SK-N-SH treated with all-trans-retinoic acid at 6 μM for 48 hours (cell line): ENCODE measurements at regions not wholly inside any gene's neighbourhood (a gene's known extent, or its start where the extent isn't known, plus 50 kb on each side); places are given as distances from the start of the nearest gene placed in this dataset.

ENCODE experiments used
- ATAC-seq: fragments of 200-7000 bp; cut with Tn5 transposase; 3 replicates; pipeline ENCODE4 v1.9.1; 2020; ENCODE audit warnings: mild to moderate bottlenecking, moderate library complexity
- CSDC2 ChIP-seq: fragments of 250-450 bp; sonication (Bioruptor Pico); IDR thresholded peaks from 2 replicates; pipeline ENCODE4 v1.5.0; 2020; ENCODE audit warnings: mild to moderate bottlenecking, moderate library complexity
- CSRNP3 ChIP-seq: fragments of 250-450 bp; sonication (Bioruptor Pico); IDR thresholded peaks from 2 replicates; pipeline ENCODE4 v1.5.1; 2021; ENCODE audit warnings: mild to moderate bottlenecking, moderate library complexity
- GLIS3 ChIP-seq: fragments of 250-450 bp; sonication (Bioruptor Pico); IDR thresholded peaks from 2 replicates; pipeline ENCODE4 v1.5.0; 2020; ENCODE audit warnings: mild to moderate bottlenecking, moderate library complexity
- ISL1 ChIP-seq: fragments of 250-450 bp; sonication (Bioruptor Pico); IDR thresholded peaks from 2 replicates; pipeline ENCODE4 v2.1.2; 2022; ENCODE audit warnings: mild to moderate bottlenecking, moderate library complexity
- OSR1 ChIP-seq: fragments of 250-450 bp; sonication (Bioruptor Pico); IDR thresholded peaks from 2 replicates; pipeline ENCODE4 v1.8.0; 2022; ENCODE audit warnings: moderate library complexity, mild to moderate bottlenecking, inconsistent platforms
- PATZ1 ChIP-seq: fragments of 250-450 bp; sonication (Bioruptor Pico); IDR thresholded peaks from 2 replicates; pipeline ENCODE4 v1.8.0; 2020; ENCODE audit warnings: mild to moderate bottlenecking, moderate library complexity, borderline replicate concordance
- PPARA ChIP-seq: fragments of 250-450 bp; sonication (Bioruptor Pico); IDR thresholded peaks from 2 replicates; pipeline ENCODE4 v1.5.0; 2020; ENCODE audit warnings: mild to moderate bottlenecking, borderline replicate concordance
- RARB ChIP-seq: fragments of 250-450 bp; sonication (Bioruptor Pico); IDR thresholded peaks from 2 replicates; pipeline ENCODE4 v1.8.0; 2021; ENCODE audit warnings: mild to moderate bottlenecking, moderate library complexity
- SNAI2 ChIP-seq: fragments of 250-450 bp; sonication (Bioruptor Pico); IDR thresholded peaks from 2 replicates; pipeline ENCODE4 v1.5.0; 2020; ENCODE audit warnings: mild to moderate bottlenecking, moderate library complexity
- TCF4 ChIP-seq: fragments of 250-450 bp; sonication (Bioruptor Pico); IDR thresholded peaks from 2 replicates; pipeline ENCODE4 v1.8.0; 2021; ENCODE audit warnings: mild to moderate bottlenecking, moderate library complexity, borderline replicate concordance
- TOX ChIP-seq: fragments of 250-450 bp; sonication (Bioruptor Pico); IDR thresholded peaks from 2 replicates; pipeline ENCODE4 v1.8.0; 2021; ENCODE audit warnings: mild to moderate bottlenecking, moderate library complexity, borderline replicate concordance
- TSHZ2 ChIP-seq: fragments of 250-450 bp; sonication (Bioruptor Pico); IDR thresholded peaks from 2 replicates; pipeline ENCODE4 v1.5.0; 2020; ENCODE audit warnings: mild to moderate bottlenecking, moderate library complexity
- ZFP3 ChIP-seq: fragments of 250-450 bp; sonication (Bioruptor Pico); IDR thresholded peaks from 2 replicates; pipeline ENCODE4 v1.5.0; 2020; ENCODE audit warnings: mild to moderate bottlenecking, moderate library complexity
- ZFP30 ChIP-seq: fragments of 450-650 bp; formaldehyde crosslinking; IDR thresholded peaks from 2 replicates; pipeline ENCODE4 v1.5.0; 2022; ENCODE audit warnings: mild to moderate bottlenecking, moderate library complexity
- ZNF565 ChIP-seq: fragments of 450-650 bp; formaldehyde crosslinking; conservative IDR thresholded peaks from 2 replicates; pipeline ENCODE4 v1.5.0; 2020; ENCODE audit warnings: low read depth, mild to moderate bottlenecking, moderate library complexity
- ZNF70 ChIP-seq: fragments of 450-650 bp; formaldehyde crosslinking; IDR thresholded peaks from 2 replicates; pipeline ENCODE4 v1.5.0; 2020; ENCODE audit warnings: mild to moderate bottlenecking, moderate library complexity

GRCh38 chr21:33971492-33972013, 55.9 kb upstream of the ATP5PO start:
- TF ChIP-seq TSHZ2 (CRISPR knock-in tag), result no peak

GRCh38 chr21:33969581-33969980, 54.0 kb upstream of the ATP5PO start:
- ATAC-seq, result no peak

More at GRCh38 chr21:33971492-33972013, 55.9 kb upstream of the ATP5PO start:
- ATAC-seq, result no peak

GRCh38 chr21:33968995-33969348, 53.4 kb upstream of the ATP5PO start:
- TF ChIP-seq TOX (CRISPR knock-in tag) (no peak), ZNF565 (no peak)

More at GRCh38 chr21:33969581-33969980, 54.0 kb upstream of the ATP5PO start:
- TF ChIP-seq SNAI2 (no peak), GLIS3 (CRISPR knock-in tag) (no peak), OSR1 (CRISPR knock-in tag) (no peak), ZNF70 (CRISPR knock-in tag) (no peak), ZFP30 (no peak), ZFP3 (CRISPR knock-in tag) (no peak), TSHZ2 (CRISPR knock-in tag) (no peak), CSDC2 (CRISPR knock-in tag) (no peak), TCF4 (no peak), CSRNP3 (CRISPR knock-in tag) (no peak), PATZ1 (no peak), PPARA (no peak)

GRCh38 chr21:33968080-33968994, 52.7 kb upstream of the ATP5PO start:
- ATAC-seq, result peak; percentile 92
- no peak for TF ChIP-seq TSHZ2 (CRISPR knock-in tag)
- no peak for TF ChIP-seq RARB
- TF ChIP-seq ISL1 (CRISPR knock-in tag), result no peak
- TF ChIP-seq TCF4, result no peak
- no peak for TF ChIP-seq CSRNP3 (CRISPR knock-in tag)
- TF ChIP-seq PATZ1, result no peak
- no peak for TF ChIP-seq ZNF565
- TF ChIP-seq ZFP3 (CRISPR knock-in tag), result no peak
- no peak for TF ChIP-seq PPARA

More at GRCh38 chr21:33968995-33969348, 53.4 kb upstream of the ATP5PO start:
- peak; percentile 42 for ATAC-seq
